BJ (cell line): ENCODE measurements at regions not wholly inside any gene's neighbourhood (a gene's known extent, or its start where the extent isn't known, plus 50 kb on each side); places are given as distances from the start of the nearest gene placed in this dataset.

Experiments
- CTCF ChIA-PET: fragments of 350-600 bp; formaldehyde crosslinking; extraction: SDS; loops from one replicate; lab custom pipeline; 2021; ENCODE audit warnings: antibody characterized with exemption, inconsistent platforms; lab: Yijun Ruan, JAX
- POLR2A ChIA-PET: fragments of 300-600 bp; sonication (Branson Sonifier 250); formaldehyde crosslinking; extraction: SDS; loops from one replicate; lab custom pipeline; 2021; ENCODE audit warnings: antibody characterized with exemption; lab: Charles Lee
- DNase-seq: peaks from one replicate; pipeline ENCODE4 v3.0.0-alpha.2; 2011; ENCODE audit warnings: low read depth
- H3K27me3 ChIP-seq: 2 replicates; pipeline ENCODE4 v1.6.0; 2011; ENCODE audit warnings: low read length; ENCODE audit not compliant: control insufficient read depth, insufficient read depth
- H3K36me3 ChIP-seq: 2 replicates; pipeline ENCODE4 v1.5.1; 2011; ENCODE audit warnings: low read length; ENCODE audit not compliant: control insufficient read depth, insufficient read depth
- H3K4me3 ChIP-seq: 2 replicates; pipeline ENCODE4 v1.5.1; 2011; ENCODE audit warnings: low read depth, mild to moderate bottlenecking, control low read depth, low read length
- CTCF ChIP-seq: IDR thresholded peaks from 2 replicates; pipeline ENCODE4 v1.5.1; 2011; ENCODE audit warnings: low read depth, mild to moderate bottlenecking, control low read depth, inconsistent platforms, low read length, moderate library complexity; ENCODE audit not compliant: insufficient read depth

DNA sequence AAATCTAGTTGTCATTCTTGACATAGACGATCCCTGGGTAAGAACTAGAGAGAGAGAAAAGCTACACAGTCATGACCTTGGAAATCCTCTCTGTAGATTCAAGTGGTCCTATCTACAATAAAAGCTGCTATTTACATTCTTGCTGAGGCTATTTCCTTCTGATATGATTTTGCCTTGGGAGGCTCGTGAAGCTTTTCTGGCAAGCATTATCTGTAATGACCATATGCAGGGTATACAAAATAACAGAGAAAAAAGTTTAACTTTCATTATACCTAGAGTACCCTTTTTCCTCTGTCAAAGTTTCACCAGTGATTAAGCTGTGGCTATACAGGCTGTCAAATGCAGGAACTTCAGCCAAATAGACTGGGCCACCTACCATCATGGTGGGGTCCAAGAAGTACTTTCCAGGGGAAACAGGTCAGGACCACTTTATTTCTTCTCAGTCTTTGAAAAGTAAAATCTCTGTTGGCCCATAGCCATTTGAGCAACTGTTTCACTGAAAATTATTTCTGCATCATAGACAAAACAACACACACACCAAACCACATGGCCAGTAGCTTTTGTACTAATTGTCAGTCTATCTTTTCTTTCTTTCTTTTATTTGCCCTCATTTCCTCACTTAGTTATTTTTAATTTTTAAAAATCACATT lies 677.0 kb upstream of the ID4 start:
- POLR2A ChIA-PET, result no interaction called here
- CTCF ChIA-PET, result no interaction called here
- no peaks in the 10 kb centered on the region for H3K36me3 ChIP-seq
- TF ChIP-seq CTCF, result no peak
- no peaks in the 10 kb centered on the region for H3K27me3 ChIP-seq
- H3K4me3 ChIP-seq, result no peak overlapping the region
- DNase-seq, result no peak

DNA sequence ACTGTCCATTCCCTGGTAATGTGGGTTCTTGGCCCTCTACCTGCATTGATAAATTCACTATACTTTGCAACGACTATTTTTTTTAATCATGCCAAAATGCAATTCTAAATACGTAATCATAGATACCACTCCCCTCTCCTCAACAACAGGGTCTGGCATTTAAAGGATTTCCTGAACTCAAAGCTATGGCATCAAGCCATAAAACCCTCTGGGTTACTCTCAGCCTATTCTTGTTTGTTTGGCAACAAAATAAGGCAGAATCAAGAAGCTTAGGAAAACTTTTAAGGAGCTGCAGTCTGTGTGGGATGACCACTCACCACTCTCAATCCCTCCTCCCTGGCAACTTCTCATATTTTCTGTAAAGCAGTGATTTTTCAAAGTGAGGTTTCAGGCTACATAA lies 669.9 kb upstream of the ID4 start:
- POLR2A ChIA-PET, result no interaction called here
- no peak overlapping the region for H3K4me3 ChIP-seq
- no peak for TF ChIP-seq CTCF
- CTCF ChIA-PET, result no interaction called here
- DNase-seq, result no peak
- no peaks in the 10 kb centered on the region for H3K36me3 ChIP-seq
- H3K27me3 ChIP-seq, result no peaks in the 10 kb centered on the region

- CTCF ChIA-PET, result no interaction called here
- H3K36me3 ChIP-seq, result no peaks in the 10 kb centered on the region
- H3K27me3 ChIP-seq, result no peaks in the 10 kb centered on the region
- DNase-seq, result no peak
- no peak for TF ChIP-seq CTCF
- POLR2A ChIA-PET, result no interaction called here
- no peak overlapping the region for H3K4me3 ChIP-seq
Measured at GRCh38 chr6:19169366-19169765, 667.8 kb upstream of the ID4 start.

- POLR2A ChIA-PET, result no interaction called here
- CTCF ChIA-PET, result no interaction called here
- TF ChIP-seq CTCF, result no peak
- Histone ChIP-seq H3K4me3 (no peak overlapping the region), H3K27me3 (no peaks in the 10 kb centered on the region), H3K36me3 (no peaks in the 10 kb centered on the region)
- no peak for DNase-seq
Measured at GRCh38 chr6:19175023-19175422, 662.1 kb upstream of the ID4 start.

GRCh38 chr6:19180348-19181072 lies 656.7 kb upstream of the ID4 start:
- ChIA-PET POLR2A (no interaction called here), CTCF (interaction anchor here (1.1 kb wide), 1 partner anchor 44 kb away, joined by 3 read pairs; no protein-coding TSS in a partner anchor)
- TF ChIP-seq CTCF, result no peak

More at GRCh38 chr6:19180348-19181072, 656.7 kb upstream of the ID4 start:
- no peak overlapping the region for H3K4me3 ChIP-seq
- H3K36me3 ChIP-seq, result no peaks in the 10 kb centered on the region
- DNase-seq, result no peak
- H3K27me3 ChIP-seq, result no peaks in the 10 kb centered on the region
